GM12865 (cell line): ENCODE measurements at regions not wholly inside any gene's neighbourhood (a gene's known extent, or its start where the extent isn't known, plus 50 kb on each side); places are given as distances from the start of the nearest gene placed in this dataset.
A peak's percentile ranks its signal among the peaks of the same experiment; 100 is the strongest.

Experiments used
- DNase-seq: peaks from one replicate; pipeline ENCODE4 v3.0.0; 2010; ENCODE audit warnings: low read depth
- H3K4me3 ChIP-seq: 2 replicates; pipeline ENCODE4 v1.5.1; 2011; ENCODE audit warnings: mild to moderate bottlenecking, low read depth, low read length, control low read depth
- CTCF ChIP-seq: IDR thresholded peaks from 2 replicates; pipeline ENCODE4 v1.5.1; 2011; ENCODE audit warnings: low read length, control low read depth, low read depth, inconsistent platforms; ENCODE audit not compliant: insufficient read depth; ENCODE audit errors: missing control alignments

- TF ChIP-seq CTCF = no peak
- DNase-seq = no peak
- peak overlapping the region; percentile 56 for H3K4me3 ChIP-seq
Measured at GRCh38 chr12:92993259-92993658, 64.2 kb upstream of the EEA1 start.

DNA sequence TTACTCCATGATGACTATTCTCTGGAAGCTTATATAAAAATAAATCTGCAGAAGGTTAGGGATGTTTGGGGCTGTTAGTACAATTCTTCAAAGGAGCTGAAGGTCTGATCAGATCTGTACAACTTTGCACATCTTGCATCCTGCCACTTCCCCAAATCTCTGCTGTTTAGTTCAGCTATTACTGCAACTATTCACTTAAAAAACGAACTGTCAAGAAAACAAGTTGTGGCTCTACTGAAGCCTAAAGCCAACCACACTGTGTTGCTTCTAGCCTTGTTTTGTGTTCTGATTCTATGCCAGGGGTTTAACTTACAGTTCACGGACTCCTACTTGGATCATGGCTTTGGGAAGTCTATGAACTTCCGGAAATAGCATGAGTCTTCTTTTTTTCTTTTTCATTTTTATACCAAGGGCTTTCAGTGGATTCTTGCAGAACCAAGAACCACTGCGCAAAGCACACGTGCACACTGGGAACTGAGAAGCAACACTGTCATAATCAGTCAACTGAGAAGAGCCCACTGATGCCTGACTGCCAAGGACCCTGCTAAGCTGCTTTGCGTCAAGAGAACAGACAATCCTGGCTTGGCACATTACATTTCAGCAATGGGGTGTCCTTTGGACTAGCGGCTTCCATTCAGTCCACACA lies 66.3 kb upstream of the EEA1 start:
- no peak for TF ChIP-seq CTCF
- DNase-seq = peak; percentile 88
- peak overlapping the region; percentile 56 for H3K4me3 ChIP-seq

- TF ChIP-seq CTCF = no peak
- no peak overlapping the region for H3K4me3 ChIP-seq
- DNase-seq = no peak
Measured at GRCh38 chr12:93000026-93000425, 70.9 kb upstream of the EEA1 start.

GRCh38 chr12:93001407-93001806 lies 72.3 kb upstream of the EEA1 start:
- H3K4me3 ChIP-seq = no peak overlapping the region
- no peak for TF ChIP-seq CTCF
- DNase-seq = no peak

GRCh38 chr12:93002293-93003054 lies 73.4 kb upstream of the EEA1 start:
- H3K4me3 ChIP-seq = no peak overlapping the region
- no peak for DNase-seq
- TF ChIP-seq CTCF = no peak

DNA sequence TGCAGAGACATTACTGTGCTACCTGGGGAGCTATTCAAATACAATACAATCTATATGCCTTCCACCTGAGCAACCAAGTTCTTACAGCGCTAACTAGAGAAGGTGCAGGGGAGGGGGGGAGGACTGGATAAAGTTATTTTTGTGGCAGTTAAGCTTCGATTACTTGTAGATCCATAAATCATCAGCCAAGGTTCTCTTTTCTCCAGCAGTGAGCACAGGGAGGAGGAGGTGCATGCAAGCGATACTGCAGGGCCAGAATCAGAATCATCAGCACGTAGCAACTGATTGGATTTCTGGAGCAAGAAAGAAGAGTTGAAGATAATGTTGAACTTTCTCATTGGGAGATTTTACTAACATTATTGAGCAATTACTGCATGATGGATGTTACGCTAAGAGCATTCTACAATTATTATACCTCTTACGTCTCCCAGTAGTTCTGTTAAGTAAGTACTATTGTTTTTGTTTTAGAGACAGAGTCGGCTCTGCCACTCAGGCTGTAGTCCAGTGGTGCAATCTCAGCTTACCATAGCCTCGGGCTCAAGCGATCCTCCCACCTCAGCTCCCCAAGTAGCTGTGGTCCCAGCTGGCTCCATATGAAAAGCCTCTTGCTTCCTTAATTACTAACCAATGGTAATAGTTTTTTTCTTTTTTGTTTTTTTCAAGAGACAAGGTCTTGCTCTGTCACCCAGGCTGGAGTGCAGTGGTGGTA lies 74.6 kb upstream of the EEA1 start:
- no peak for DNase-seq
- no peak for TF ChIP-seq CTCF
- no peak overlapping the region for H3K4me3 ChIP-seq
